ENCODE measurements at regions not wholly inside any gene's neighbourhood (a gene's known extent, or its start where the extent isn't known, plus 50 kb on each side); places are given as distances from the start of the nearest gene placed in this dataset.

DNA sequence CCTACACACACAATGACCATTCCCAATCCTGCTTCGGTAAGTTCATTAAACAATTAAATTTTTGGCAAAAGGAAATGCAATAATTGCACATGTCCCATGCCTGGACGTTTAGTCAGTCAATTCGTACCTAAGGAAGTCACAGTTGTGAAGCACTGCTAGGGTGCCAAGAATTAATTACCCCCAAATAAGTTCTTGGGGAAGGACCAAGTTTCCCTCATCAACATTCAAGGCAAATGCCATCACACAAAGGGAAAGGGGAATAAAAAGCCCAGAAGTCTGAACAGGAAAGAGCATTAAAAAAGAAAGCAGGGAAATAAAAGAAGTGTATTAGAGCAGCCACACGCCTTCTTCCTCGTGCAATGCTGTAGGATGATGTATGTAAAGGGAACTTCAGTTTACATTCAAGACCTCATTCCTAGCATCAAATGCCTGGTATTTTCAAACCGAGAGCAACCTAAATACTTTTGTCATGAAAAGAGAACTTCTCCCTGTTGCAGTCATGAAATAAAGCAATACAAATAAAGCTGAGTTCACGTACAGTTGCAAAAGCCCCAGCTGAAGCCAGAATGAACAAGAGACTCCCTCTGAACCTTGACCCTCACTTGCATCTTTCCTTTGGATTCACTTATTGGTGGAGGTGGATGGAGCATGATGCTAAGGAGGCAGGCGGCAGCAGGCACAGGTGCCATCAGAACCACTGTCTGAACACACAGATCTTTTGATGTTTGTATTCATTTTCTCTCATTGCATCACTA is 124.0 kb upstream of the PPARGC1A start:
- peaks cover 9% of the 10 kb centered on the region for H3K27me3 Mint-ChIP-seq (ENCODE audit: low read depth)
- no peak for ATAC-seq
- ChIA-PET CTCF (no interaction called here), POLR2A (no interaction called here)
- H3K9me3 Mint-ChIP-seq, result no peaks in the 10 kb centered on the region
- no peak overlapping the region for H3K27ac Mint-ChIP-seq
- no peak overlapping the region for H3K4me3 Mint-ChIP-seq
- H3K36me3 Mint-ChIP-seq, result no peaks in the 10 kb centered on the region
- TF ChIP-seq, protein P1, sequence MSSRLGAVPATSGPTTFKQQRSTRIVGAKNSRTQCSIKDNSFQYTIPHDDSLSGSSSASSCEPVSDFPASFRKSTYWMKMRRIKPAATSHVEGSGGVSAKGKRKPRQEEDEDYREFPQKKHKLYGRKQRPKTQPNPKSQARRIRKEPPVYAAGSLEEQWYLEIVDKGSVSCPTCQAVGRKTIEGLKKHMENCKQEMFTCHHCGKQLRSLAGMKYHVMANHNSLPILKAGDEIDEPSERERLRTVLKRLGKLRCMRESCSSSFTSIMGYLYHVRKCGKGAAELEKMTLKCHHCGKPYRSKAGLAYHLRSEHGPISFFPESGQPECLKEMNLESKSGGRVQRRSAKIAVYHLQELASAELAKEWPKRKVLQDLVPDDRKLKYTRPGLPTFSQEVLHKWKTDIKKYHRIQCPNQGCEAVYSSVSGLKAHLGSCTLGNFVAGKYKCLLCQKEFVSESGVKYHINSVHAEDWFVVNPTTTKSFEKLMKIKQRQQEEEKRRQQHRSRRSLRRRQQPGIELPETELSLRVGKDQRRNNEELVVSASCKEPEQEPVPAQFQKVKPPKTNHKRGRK (CRISPR knock-in tag; IDR thresholded peaks at IDR 0.05; ENCODE audit: borderline replicate concordance), result no peak
- TF ChIP-seq TEAD1 (CRISPR knock-in tag; IDR thresholded peaks at IDR 0.05) (no peak), ZNF671 (CRISPR knock-in tag; IDR thresholded peaks at IDR 0.05) (no peak), ZNF138 (CRISPR knock-in tag; conservative IDR thresholded peaks at IDR 0.05) (no peak), FOXJ3 (CRISPR knock-in tag; IDR thresholded peaks at IDR 0.05; ENCODE audit: borderline replicate concordance) (no peak)
- TF ChIP-seq, protein P2, sequence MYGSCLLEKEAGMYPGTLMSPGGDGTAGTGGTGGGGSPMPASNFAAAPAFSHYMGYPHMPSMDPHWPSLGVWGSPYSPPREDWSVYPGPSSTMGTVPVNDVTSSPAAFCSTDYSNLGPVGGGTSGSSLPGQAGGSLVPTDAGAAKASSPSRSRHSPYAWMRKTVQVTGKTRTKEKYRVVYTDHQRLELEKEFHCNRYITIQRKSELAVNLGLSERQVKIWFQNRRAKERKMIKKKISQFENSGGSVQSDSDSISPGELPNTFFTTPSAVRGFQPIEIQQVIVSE (CRISPR knock-in tag; IDR thresholded peaks at IDR 0.05; ENCODE audit: borderline replicate concordance), result no peak
- TF ChIP-seq, protein P3, sequence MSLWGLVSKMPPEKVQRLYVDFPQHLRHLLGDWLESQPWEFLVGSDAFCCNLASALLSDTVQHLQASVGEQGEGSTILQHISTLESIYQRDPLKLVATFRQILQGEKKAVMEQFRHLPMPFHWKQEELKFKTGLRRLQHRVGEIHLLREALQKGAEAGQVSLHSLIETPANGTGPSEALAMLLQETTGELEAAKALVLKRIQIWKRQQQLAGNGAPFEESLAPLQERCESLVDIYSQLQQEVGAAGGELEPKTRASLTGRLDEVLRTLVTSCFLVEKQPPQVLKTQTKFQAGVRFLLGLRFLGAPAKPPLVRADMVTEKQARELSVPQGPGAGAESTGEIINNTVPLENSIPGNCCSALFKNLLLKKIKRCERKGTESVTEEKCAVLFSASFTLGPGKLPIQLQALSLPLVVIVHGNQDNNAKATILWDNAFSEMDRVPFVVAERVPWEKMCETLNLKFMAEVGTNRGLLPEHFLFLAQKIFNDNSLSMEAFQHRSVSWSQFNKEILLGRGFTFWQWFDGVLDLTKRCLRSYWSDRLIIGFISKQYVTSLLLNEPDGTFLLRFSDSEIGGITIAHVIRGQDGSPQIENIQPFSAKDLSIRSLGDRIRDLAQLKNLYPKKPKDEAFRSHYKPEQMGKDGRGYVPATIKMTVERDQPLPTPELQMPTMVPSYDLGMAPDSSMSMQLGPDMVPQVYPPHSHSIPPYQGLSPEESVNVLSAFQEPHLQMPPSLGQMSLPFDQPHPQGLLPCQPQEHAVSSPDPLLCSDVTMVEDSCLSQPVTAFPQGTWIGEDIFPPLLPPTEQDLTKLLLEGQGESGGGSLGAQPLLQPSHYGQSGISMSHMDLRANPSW (CRISPR knock-in tag; conservative IDR thresholded peaks at IDR 0.05; ENCODE audit: low read depth), result no peak
- peaks cover 25% of the 10 kb centered on the region for H3K4me1 Mint-ChIP-seq
- no peak for DNase-seq (ENCODE audit: low spot score)

DNA sequence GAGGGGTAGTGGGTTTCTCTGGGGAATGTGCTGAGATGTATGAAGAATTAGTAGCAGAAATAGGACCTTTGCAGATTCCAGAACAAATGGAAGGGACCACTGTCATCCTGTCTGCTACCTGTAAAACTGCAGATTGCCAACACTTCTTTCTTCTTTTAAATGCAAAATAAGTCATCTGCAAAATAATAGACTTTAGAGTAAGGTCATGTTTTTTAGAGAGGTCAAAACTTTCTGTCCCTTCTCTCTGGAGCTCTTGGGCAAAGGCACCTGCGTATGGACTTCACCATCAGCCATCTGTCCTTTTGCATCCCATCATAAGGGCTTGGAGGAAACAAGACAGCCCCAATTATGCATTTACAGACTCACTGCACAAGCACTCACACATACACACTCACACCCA is 121.1 kb upstream of the PPARGC1A start:
- no peak overlapping the region; the same call in 1 of the 2 replicates for H3K27ac Mint-ChIP-seq

More for the DNA sequence above, 121.1 kb upstream of the PPARGC1A start:
- H3K36me3 Mint-ChIP-seq, result no peaks in the 10 kb centered on the region
- DNase-seq (ENCODE audit: low spot score) (no peak), ATAC-seq (peak; percentile 76)
- H3K4me1 Mint-ChIP-seq, result peaks cover 25% of the 10 kb centered on the region
- H3K9me3 Mint-ChIP-seq, result no peaks in the 10 kb centered on the region
- TF ChIP-seq, protein P1 (CRISPR knock-in tag; IDR thresholded peaks at IDR 0.05; ENCODE audit: borderline replicate concordance), result no peak
- TF ChIP-seq, protein P4, sequence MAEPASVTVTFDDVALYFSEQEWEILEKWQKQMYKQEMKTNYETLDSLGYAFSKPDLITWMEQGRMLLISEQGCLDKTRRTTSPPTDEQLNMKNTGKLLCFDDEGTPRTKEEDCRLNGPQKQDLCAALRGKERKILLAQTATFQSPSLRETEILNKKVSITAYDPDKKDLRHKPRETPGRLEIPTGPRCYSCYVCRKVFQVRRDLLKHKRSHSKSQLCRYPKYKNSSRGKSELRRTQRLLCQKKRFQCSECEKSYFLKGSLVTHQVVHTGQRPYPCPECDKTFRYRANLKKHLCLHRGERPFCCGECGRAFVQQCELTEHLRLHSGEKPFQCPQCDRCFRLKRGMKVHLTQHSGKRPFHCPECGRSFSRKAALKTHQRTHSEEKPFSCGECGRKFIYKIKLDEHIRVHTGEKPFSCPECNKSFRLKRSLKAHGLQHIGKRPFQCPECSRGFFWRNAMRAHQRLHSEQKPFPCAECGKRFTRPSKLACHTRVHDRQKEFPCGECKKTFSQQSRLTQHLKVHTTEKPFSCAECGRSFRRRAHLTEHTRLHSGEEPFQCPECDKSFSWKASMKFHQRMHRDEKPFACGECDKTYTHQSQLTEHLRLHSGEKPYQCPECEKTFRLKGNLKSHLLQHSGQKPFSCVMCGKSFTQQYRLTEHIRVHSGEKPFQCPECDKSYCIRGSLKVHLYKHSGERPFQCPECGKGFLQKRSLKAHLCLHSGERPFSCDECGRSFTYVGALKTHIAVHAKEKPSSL (CRISPR knock-in tag; conservative IDR thresholded peaks at IDR 0.05), result no peak
- TF ChIP-seq, protein P5, sequence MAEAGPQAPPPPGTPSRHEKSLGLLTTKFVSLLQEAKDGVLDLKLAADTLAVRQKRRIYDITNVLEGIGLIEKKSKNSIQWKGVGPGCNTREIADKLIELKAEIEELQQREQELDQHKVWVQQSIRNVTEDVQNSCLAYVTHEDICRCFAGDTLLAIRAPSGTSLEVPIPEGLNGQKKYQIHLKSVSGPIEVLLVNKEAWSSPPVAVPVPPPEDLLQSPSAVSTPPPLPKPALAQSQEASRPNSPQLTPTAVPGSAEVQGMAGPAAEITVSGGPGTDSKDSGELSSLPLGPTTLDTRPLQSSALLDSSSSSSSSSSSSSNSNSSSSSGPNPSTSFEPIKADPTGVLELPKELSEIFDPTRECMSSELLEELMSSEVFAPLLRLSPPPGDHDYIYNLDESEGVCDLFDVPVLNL (CRISPR knock-in tag; IDR thresholded peaks at IDR 0.05; ENCODE audit: borderline replicate concordance, low read depth), result no peak
- no peak for TF ChIP-seq MXD4 (CRISPR knock-in tag; IDR thresholded peaks at IDR 0.05; ENCODE audit: borderline replicate concordance)
- no peak for TF ChIP-seq JAZF1 (CRISPR knock-in tag; IDR thresholded peaks at IDR 0.05)
- no peak for TF ChIP-seq GRHL2 (CRISPR knock-in tag; IDR thresholded peaks at IDR 0.05; ENCODE audit: insufficient replicate concordance, severe bottlenecking)
- TF ChIP-seq, protein P6, sequence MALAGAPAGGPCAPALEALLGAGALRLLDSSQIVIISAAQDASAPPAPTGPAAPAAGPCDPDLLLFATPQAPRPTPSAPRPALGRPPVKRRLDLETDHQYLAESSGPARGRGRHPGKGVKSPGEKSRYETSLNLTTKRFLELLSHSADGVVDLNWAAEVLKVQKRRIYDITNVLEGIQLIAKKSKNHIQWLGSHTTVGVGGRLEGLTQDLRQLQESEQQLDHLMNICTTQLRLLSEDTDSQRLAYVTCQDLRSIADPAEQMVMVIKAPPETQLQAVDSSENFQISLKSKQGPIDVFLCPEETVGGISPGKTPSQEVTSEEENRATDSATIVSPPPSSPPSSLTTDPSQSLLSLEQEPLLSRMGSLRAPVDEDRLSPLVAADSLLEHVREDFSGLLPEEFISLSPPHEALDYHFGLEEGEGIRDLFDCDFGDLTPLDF (CRISPR knock-in tag; IDR thresholded peaks at IDR 0.05), result no peak
- TF ChIP-seq ZBTB21 (CRISPR knock-in tag; IDR thresholded peaks at IDR 0.05; ENCODE audit: borderline replicate concordance), result no peak
- H3K27me3 Mint-ChIP-seq (ENCODE audit: low read depth), result peaks cover 14% of the 10 kb centered on the region
- ChIA-PET CTCF (interaction anchor here (1.0 kb wide), 1 partner anchor 78 kb away, joined by 4 read pairs; no protein-coding TSS in a partner anchor), POLR2A (no interaction called here)
- no peak overlapping the region; the same call in 1 of the 2 replicates for H3K4me3 Mint-ChIP-seq
